HEK293 (cell line): ENCODE measurements at regions not wholly inside any gene's neighbourhood (a gene's known extent, or its start where the extent isn't known, plus 50 kb on each side); places are given as distances from the start of the nearest gene placed in this dataset.

Experiments used
- CTCF ChIA-PET: fragments of 350-600 bp; formaldehyde crosslinking; extraction: SDS; loops from one replicate; lab custom pipeline; 2021; ENCODE audit warnings: antibody characterized with exemption; lab: Yijun Ruan, JAX
- POLR2A ChIA-PET: fragments of 300-600 bp; formaldehyde crosslinking; extraction: SDS; loops from one replicate; lab custom pipeline; 2020; ENCODE audit warnings: antibody characterized with exemption, inconsistent platforms; lab: Yijun Ruan, JAX
- H3K27ac ChIP-seq: fragments of 200-500 bp; sonication (Bioruptor generic); 2 replicates; pipeline ENCODE4 v1.5.1; 2014; ENCODE audit warnings: low read depth, low read length, control low read depth, inconsistent platforms; ENCODE audit errors: extremely low read depth
- H3K36me3 ChIP-seq, 2 experiments: fragments of 200-500 bp in 1 of 2; sonication (Bioruptor generic) in 1 of 2; 1 replicate in 1 of 2; 2 replicates in 1 of 2; pipeline ENCODE4 v1.5.1; 2014 to 2017; ENCODE audit warnings: inconsistent platforms in 2 of 2, low read length in 2 of 2; ENCODE audit not compliant: control insufficient read depth in 2 of 2, insufficient read depth in 1 of 2
- H3K4me1 ChIP-seq: fragments of 200-500 bp; sonication (Bioruptor generic); 2 replicates; pipeline ENCODE4 v1.5.1; 2014; ENCODE audit warnings: mild to moderate bottlenecking, low read length, inconsistent platforms; ENCODE audit not compliant: control insufficient read depth, insufficient read depth
- H3K4me3 ChIP-seq: 2 replicates; pipeline ENCODE4 v1.5.1; 2011; ENCODE audit warnings: low read depth, mild to moderate bottlenecking, control low read depth, low read length, moderate library complexity
- H3K9me3 ChIP-seq: fragments of 200-500 bp; sonication (Bioruptor generic); 2 replicates; pipeline ENCODE4 v1.5.1; 2014; ENCODE audit warnings: low read depth, low read length, inconsistent platforms; ENCODE audit not compliant: control insufficient read depth, insufficient read depth
- KLF10 ChIP-seq: fragments of 450-650 bp; IDR thresholded peaks from 2 replicates; pipeline ENCODE4 v1.5.1; 2018; ENCODE audit warnings: missing biosample characterization, mild to moderate bottlenecking, missing genetic modification characterization
- KLF8 ChIP-seq: fragments of 450-650 bp; formaldehyde crosslinking; IDR thresholded peaks from 2 replicates; pipeline ENCODE4 v1.5.1; 2016; ENCODE audit warnings: missing biosample characterization, missing genetic modification characterization
- MEIS1 ChIP-seq: sonication (generic); formaldehyde crosslinking; IDR thresholded peaks from 2 replicates; pipeline ENCODE4 v1.8.1; 2022; ENCODE audit warnings: missing genetic modification reagents, mild to moderate bottlenecking, borderline replicate concordance
- PRDM6 ChIP-seq: fragments of 450-650 bp; formaldehyde crosslinking; IDR thresholded peaks from 2 replicates; pipeline ENCODE4 v1.5.1; 2017; ENCODE audit warnings: missing biosample characterization, missing genetic modification characterization
- RBAK ChIP-seq: fragments of 450-650 bp; formaldehyde crosslinking; IDR thresholded peaks from 2 replicates; pipeline ENCODE4 v1.5.1; 2016; ENCODE audit warnings: missing biosample characterization, missing genetic modification characterization
- SCRT1 ChIP-seq: fragments of 450-650 bp; formaldehyde crosslinking; IDR thresholded peaks from 2 replicates; pipeline ENCODE4 v1.5.1; 2016; ENCODE audit warnings: missing biosample characterization, missing genetic modification characterization, borderline replicate concordance
- SP3 ChIP-seq: fragments of 450-650 bp; formaldehyde crosslinking; IDR thresholded peaks from 2 replicates; pipeline ENCODE4 v1.5.1; 2016; ENCODE audit warnings: missing biosample characterization, missing genetic modification characterization
- TCF7L2 ChIP-seq: IDR thresholded peaks from 2 replicates; pipeline ENCODE4 v1.6.1; 2011; ENCODE audit warnings: low read depth, mild to moderate bottlenecking, inconsistent platforms, low read length, moderate library complexity, borderline replicate concordance
- ZBTB7A ChIP-seq: fragments of 450-650 bp; formaldehyde crosslinking; IDR thresholded peaks from 2 replicates; pipeline ENCODE4 v1.5.1; 2016; ENCODE audit warnings: low read depth, missing biosample characterization, missing genetic modification characterization
- ZFHX2 ChIP-seq: fragments of 450-650 bp; formaldehyde crosslinking; conservative IDR thresholded peaks from 2 replicates; pipeline ENCODE4 v1.5.1; 2016; ENCODE audit warnings: missing biosample characterization, missing genetic modification characterization
- ZFP41 ChIP-seq: fragments of 450-650 bp; formaldehyde crosslinking; IDR thresholded peaks from 2 replicates; pipeline ENCODE4 v1.5.1; 2016; ENCODE audit warnings: missing biosample characterization, missing genetic modification characterization, borderline replicate concordance
- ZNF10 ChIP-seq: fragments of 450-650 bp; formaldehyde crosslinking; IDR thresholded peaks from 2 replicates; pipeline ENCODE4 v1.5.1; 2017; ENCODE audit warnings: missing biosample characterization, missing genetic modification characterization
- ZNF121 ChIP-seq: fragments of 450-650 bp; formaldehyde crosslinking; IDR thresholded peaks from 2 replicates; pipeline ENCODE4 v1.5.1; 2016; ENCODE audit warnings: missing biosample characterization, missing genetic modification characterization
- ZNF146 ChIP-seq: fragments of 450-650 bp; formaldehyde crosslinking; IDR thresholded peaks from 2 replicates; pipeline ENCODE4 v1.5.1; 2016; ENCODE audit warnings: missing biosample characterization, missing genetic modification characterization
- ZNF174 ChIP-seq: fragments of 450-650 bp; formaldehyde crosslinking; IDR thresholded peaks from 2 replicates; pipeline ENCODE4 v1.5.0; 2017; ENCODE audit warnings: missing biosample characterization, mild to moderate bottlenecking, missing genetic modification characterization
- ZNF26 ChIP-seq: fragments of 450-650 bp; formaldehyde crosslinking; IDR thresholded peaks from 2 replicates; pipeline ENCODE4 v1.5.1; 2016; ENCODE audit warnings: missing biosample characterization, missing genetic modification characterization
- ZNF302 ChIP-seq: fragments of 450-650 bp; formaldehyde crosslinking; IDR thresholded peaks from 2 replicates; pipeline ENCODE4 v1.5.1; 2016; ENCODE audit warnings: missing biosample characterization, missing genetic modification characterization, low read depth
- ZNF335 ChIP-seq: fragments of 450-650 bp; formaldehyde crosslinking; conservative IDR thresholded peaks from 2 replicates; pipeline ENCODE4 v1.5.1; 2016; ENCODE audit warnings: missing biosample characterization, missing genetic modification characterization
- ZNF350 ChIP-seq: fragments of 450-650 bp; formaldehyde crosslinking; IDR thresholded peaks from 2 replicates; pipeline ENCODE4 v1.5.0; 2017; ENCODE audit warnings: missing biosample characterization, mild to moderate bottlenecking, missing genetic modification characterization
- ZNF426 ChIP-seq: fragments of 450-650 bp; formaldehyde crosslinking; IDR thresholded peaks from 2 replicates; pipeline ENCODE4 v1.5.1; 2017; ENCODE audit warnings: missing biosample characterization, missing genetic modification characterization, mild to moderate bottlenecking, inconsistent platforms, moderate library complexity
- ZNF449 ChIP-seq: fragments of 450-650 bp; formaldehyde crosslinking; IDR thresholded peaks from 2 replicates; pipeline ENCODE4 v1.5.1; 2017; ENCODE audit warnings: missing biosample characterization, mild to moderate bottlenecking, missing genetic modification characterization, moderate library complexity
- ZNF549 ChIP-seq: fragments of 450-650 bp; IDR thresholded peaks from 2 replicates; pipeline ENCODE4 v1.5.1; 2018; ENCODE audit warnings: missing biosample characterization, missing genetic modification characterization, mild to moderate bottlenecking, inconsistent platforms, moderate library complexity
- ZNF555 ChIP-seq: fragments of 450-650 bp; formaldehyde crosslinking; conservative IDR thresholded peaks from 2 replicates; pipeline ENCODE4 v1.5.1; 2017; ENCODE audit warnings: missing biosample characterization, mild to moderate bottlenecking, missing genetic modification characterization, inconsistent platforms
- ZNF561 ChIP-seq: fragments of 450-650 bp; IDR thresholded peaks from 2 replicates; pipeline ENCODE4 v1.5.1; 2018; ENCODE audit warnings: missing biosample characterization, missing genetic modification characterization, borderline replicate concordance
- ZNF585B ChIP-seq: fragments of 450-650 bp; formaldehyde crosslinking; IDR thresholded peaks from 2 replicates; pipeline ENCODE4 v1.5.1; 2016; ENCODE audit warnings: missing biosample characterization, missing genetic modification characterization
- ZNF621 ChIP-seq: fragments of 450-650 bp; formaldehyde crosslinking; IDR thresholded peaks from 2 replicates; pipeline ENCODE4 v1.5.1; 2017; ENCODE audit warnings: missing biosample characterization, missing genetic modification characterization
- ZNF624 ChIP-seq: fragments of 450-650 bp; formaldehyde crosslinking; IDR thresholded peaks from 2 replicates; pipeline ENCODE4 v1.5.1; 2017; ENCODE audit warnings: missing biosample characterization, missing genetic modification characterization
- ZNF645 ChIP-seq: fragments of 450-650 bp; formaldehyde crosslinking; IDR thresholded peaks from 2 replicates; pipeline ENCODE4; 2016; ENCODE audit warnings: missing biosample characterization, missing genetic modification characterization
- ZNF707 ChIP-seq: fragments of 450-650 bp; formaldehyde crosslinking; IDR thresholded peaks from 2 replicates; pipeline ENCODE4 v1.5.1; 2016; ENCODE audit warnings: missing biosample characterization, missing genetic modification characterization
- ZNF768 ChIP-seq: fragments of 450-650 bp; formaldehyde crosslinking; IDR thresholded peaks from 2 replicates; pipeline ENCODE4 v1.5.1; 2018; ENCODE audit warnings: missing biosample characterization, mild to moderate bottlenecking, missing genetic modification characterization
- ZNF792 ChIP-seq: fragments of 450-650 bp; formaldehyde crosslinking; IDR thresholded peaks from 2 replicates; pipeline ENCODE4 v1.5.1; 2016; ENCODE audit warnings: missing biosample characterization, missing genetic modification characterization

GRCh38 chr13:63184693-63185092 lies 1769.0 kb upstream of the PCDH20 start (continued):
- TF ChIP-seq ZFP41: no peak
- TF ChIP-seq ZNF561 (tag by site-specific recombination): no peak

- no peaks in the 10 kb centered on the region for H3K9me3 ChIP-seq
- POLR2A ChIA-PET: no interaction called here
- TF ChIP-seq ZNF792 (tag by site-specific recombination) (no peak), ZNF121 (tag by site-specific recombination) (no peak), MEIS1 (CRISPR knock-in tag) (no peak), ZNF174 (tag by site-specific recombination) (no peak), ZNF350 (no peak), ZNF549 (tag by site-specific recombination) (no peak), PRDM6 (tag by site-specific recombination) (no peak), ZFHX2 (tag by site-specific recombination) (no peak), ZNF624 (tag by site-specific recombination) (no peak), ZNF449 (tag by site-specific recombination) (no peak), SP3 (no peak), ZNF26 (tag by site-specific recombination) (no peak), ZFP41 (no peak), ZNF645 (no peak), RBAK (tag by site-specific recombination) (no peak), ZNF10 (no peak)
- H3K4me1 ChIP-seq: no peaks in the 10 kb centered on the region
- no peaks in the 10 kb centered on the region for H3K36me3 ChIP-seq
- CTCF ChIA-PET: interaction anchor here (0.6 kb wide), 1 partner anchor 1209 kb away, joined by 3 read pairs; no protein-coding TSS in a partner anchor
- no peak overlapping the region for H3K4me3 ChIP-seq
- no peak overlapping the region for H3K27ac ChIP-seq
These were observed 1759.9 kb upstream of the PCDH20 start for GRCh38 chr13:63175536-63175935.

- Histone ChIP-seq H3K9me3 (no peaks in the 10 kb centered on the region), H3K4me1 (no peaks in the 10 kb centered on the region), H3K36me3 (no peaks in the 10 kb centered on the region), H3K4me3 (no peak overlapping the region), H3K27ac (no peak overlapping the region)
- POLR2A ChIA-PET: no interaction called here
- CTCF ChIA-PET: no interaction called here
- no peak for TF ChIP-seq KLF8 (tag by site-specific recombination)
- no peak for TF ChIP-seq KLF10 (tag by site-specific recombination)
- TF ChIP-seq ZNF555: no peak
- no peak for TF ChIP-seq ZNF146 (tag by site-specific recombination)
- TF ChIP-seq TCF7L2: no peak
- no peak for TF ChIP-seq ZNF621 (tag by site-specific recombination)
- TF ChIP-seq SCRT1: no peak
- TF ChIP-seq ZNF426 (tag by site-specific recombination): no peak
- no peak for TF ChIP-seq ZNF707
- TF ChIP-seq ZBTB7A (tag by site-specific recombination): no peak
- no peak for TF ChIP-seq ZNF585B (tag by site-specific recombination)
- TF ChIP-seq ZNF302: no peak
- TF ChIP-seq ZNF768: no peak
- no peak for TF ChIP-seq ZNF335 (tag by site-specific recombination)
These were observed 1752.2 kb upstream of the PCDH20 start for GRCh38 chr13:63167699-63168337.
